Ishikawa (cell line): ENCODE measurements at regions not wholly inside any gene's neighbourhood (a gene's known extent, or its start where the extent isn't known, plus 50 kb on each side); places are given as distances from the start of the nearest gene placed in this dataset.

ENCODE experiments used
- CEBPB ChIP-seq: IDR thresholded peaks from 2 replicates; pipeline ENCODE4 v1.6.1; 2012
- CREB1 ChIP-seq: IDR thresholded peaks from 2 replicates; pipeline ENCODE4 v1.6.1; 2012; ENCODE audit warnings: low read depth
- EGR1 ChIP-seq: IDR thresholded peaks from 2 replicates; pipeline ENCODE4 v1.6.1; 2012
- EP300 ChIP-seq: IDR thresholded peaks from 2 replicates; pipeline ENCODE4 v1.6.1; 2012; ENCODE audit warnings: borderline replicate concordance
- FOXM1 ChIP-seq: IDR thresholded peaks from 2 replicates; pipeline ENCODE4 v1.6.1; 2012; ENCODE audit warnings: low read depth, borderline replicate concordance
- MAX ChIP-seq: IDR thresholded peaks from 2 replicates; pipeline ENCODE4 v1.6.1; 2012
- NFIC ChIP-seq: IDR thresholded peaks from 2 replicates; pipeline ENCODE4 v1.6.1; 2012
- RAD21 ChIP-seq: IDR thresholded peaks from 2 replicates; pipeline ENCODE4 v1.6.1; 2012; ENCODE audit warnings: low read depth
- REST ChIP-seq: IDR thresholded peaks from 2 replicates; pipeline ENCODE4 v1.6.1; 2012; ENCODE audit warnings: low read depth, mild to moderate bottlenecking
- TAF1 ChIP-seq: IDR thresholded peaks from 2 replicates; pipeline ENCODE4 v1.6.1; 2012; ENCODE audit warnings: low read depth, mild to moderate bottlenecking
- TCF12 ChIP-seq: IDR thresholded peaks from 2 replicates; pipeline ENCODE4 v1.6.1; 2012; ENCODE audit warnings: low read depth
- TEAD4 ChIP-seq: IDR thresholded peaks from 2 replicates; pipeline ENCODE4 v1.6.1; 2012
- USF1 ChIP-seq: IDR thresholded peaks from 2 replicates; pipeline ENCODE4 v1.6.1; 2012
- YY1 ChIP-seq: IDR thresholded peaks from 2 replicates; pipeline ENCODE4 v1.6.1; 2012; ENCODE audit warnings: low read depth
- ZBTB7A ChIP-seq: IDR thresholded peaks from 2 replicates; pipeline ENCODE4 v1.6.1; 2012; ENCODE audit warnings: low read depth

- TF ChIP-seq TEAD4 (no peak), EP300 (no peak), ZBTB7A (no peak), MAX (no peak), EGR1 (no peak)
Measured at GRCh38 chr7:89503281-89503680, 651.0 kb upstream of the STEAP1 start.

- TF ChIP-seq CREB1 (no peak), YY1 (no peak), TAF1 (no peak), USF1 (no peak)
Measured at GRCh38 chr7:89507034-89507433, 647.2 kb upstream of the STEAP1 start.

GRCh38 chr7:89511900-89512299, 642.4 kb upstream of the STEAP1 start:
- TF ChIP-seq TAF1 (no peak), EGR1 (no peak), CEBPB (no peak), EP300 (no peak), CREB1 (no peak), REST (no peak), ZBTB7A (no peak), YY1 (no peak), FOXM1 (no peak), RAD21 (no peak), USF1 (no peak), TEAD4 (no peak), MAX (no peak), NFIC (no peak), TCF12 (no peak)

- TF ChIP-seq MAX (no peak), CREB1 (no peak), EP300 (no peak)
Measured at GRCh38 chr7:89514970-89515369, 639.3 kb upstream of the STEAP1 start.

- TF ChIP-seq ZBTB7A (no peak), RAD21 (no peak), CEBPB (no peak), FOXM1 (no peak), REST (no peak), YY1 (no peak), EGR1 (no peak), TAF1 (no peak), TCF12 (no peak)
Measured at GRCh38 chr7:89517815-89518214, 636.5 kb upstream of the STEAP1 start.

- TF ChIP-seq MAX (no peak), RAD21 (no peak), TAF1 (no peak), EGR1 (no peak)
Measured at GRCh38 chr7:89549768-89550167, 604.5 kb upstream of the STEAP1 start.

GRCh38 chr7:89554209-89554608, 600.1 kb upstream of the STEAP1 start:
- TF ChIP-seq TCF12: no peak
- no peak for TF ChIP-seq EGR1
- TF ChIP-seq REST: no peak
- TF ChIP-seq RAD21: no peak
- TF ChIP-seq TEAD4: no peak
- no peak for TF ChIP-seq MAX
- no peak for TF ChIP-seq CEBPB
- TF ChIP-seq ZBTB7A: no peak
- TF ChIP-seq FOXM1: no peak
- no peak for TF ChIP-seq YY1
